ENCODE measurements at regions not wholly inside any gene's neighbourhood (a gene's known extent, or its start where the extent isn't known, plus 50 kb on each side); places are given as distances from the start of the nearest gene placed in this dataset.
"Not testable (repeated sequence)": the region's sequence is repeated elsewhere in the genome, so short reads cannot be mapped to it uniquely, and the experiment has no call there.

GRCh38 chr6:6492675-6493074 is 95.8 kb upstream of the LY86 start:
- TF ChIP-seq EZH2 (IDR thresholded peaks at IDR 0.05; ENCODE audit: insufficient read depth, poor library complexity, severe bottlenecking): no peak
- TF ChIP-seq EZH2phosphoT487 (IDR thresholded peaks at IDR 0.05; ENCODE audit: insufficient read depth, low read depth): no peak
- no peaks in the 10 kb centered on the region for H3K36me3 ChIP-seq (ENCODE audit: low read depth)
- H3F3A ChIP-seq (ENCODE audit: insufficient read depth): no peaks in the 10 kb centered on the region
- no peaks in the 10 kb centered on the region for H3K27me3 ChIP-seq (replicated peaks; ENCODE audit: insufficient read depth)
- H3K9me2 ChIP-seq (ENCODE audit: insufficient read depth): no peaks in the 10 kb centered on the region
- no peak overlapping the region for H3K4me3 ChIP-seq
- no peaks in the 10 kb centered on the region for H4K20me1 ChIP-seq (ENCODE audit: insufficient read depth)
- H3K9ac ChIP-seq: no peak overlapping the region
- no peaks in the 10 kb centered on the region for H3K4me1 ChIP-seq (ENCODE audit: insufficient read depth)
- H3K27ac ChIP-seq: no peak overlapping the region
- H2AFZ ChIP-seq: no peak overlapping the region
- no peak for DNase-seq
- no peak overlapping the region for H3K4me2 ChIP-seq (ENCODE audit: unreplicated experiment)
- in situ Hi-C loops (cut with MboI): no loop called here
- WGBS, 2 experiments (ENCODE audit: low coverage in 1 of 2, low lambda C conversion rate in 2 of 2, missing lambda C conversion rate in 2 of 2): 0 to 6% methylated on average over 5 of the region's 5 CpGs
- no peaks in the 10 kb centered on the region for H3K79me2 ChIP-seq (ENCODE audit: insufficient read depth)
- H3K9me3 ChIP-seq (ENCODE audit: low read depth): no peaks in the 10 kb centered on the region

- H3K27ac ChIP-seq; in situ Hi-C loops (cut with MboI); DNase-seq; H3K4me1 ChIP-seq (ENCODE audit: insufficient read depth); H3K79me2 ChIP-seq (ENCODE audit: insufficient read depth); H3K9ac ChIP-seq; H3F3A ChIP-seq (ENCODE audit: insufficient read depth); H2AFZ ChIP-seq; H4K20me1 ChIP-seq (ENCODE audit: insufficient read depth); H3K4me3 ChIP-seq; H3K9me3 ChIP-seq (ENCODE audit: low read depth); H3K36me3 ChIP-seq (ENCODE audit: low read depth); H3K27me3 ChIP-seq (replicated peaks; ENCODE audit: insufficient read depth); H3K4me2 ChIP-seq (ENCODE audit: unreplicated experiment); H3K9me2 ChIP-seq (ENCODE audit: insufficient read depth): not testable (repeated sequence)
- 69 to 72% methylated on average over 7 of the region's 7 CpGs for WGBS, 2 experiments (ENCODE audit: low coverage in 1 of 2, low lambda C conversion rate in 2 of 2, missing lambda C conversion rate in 2 of 2)
Measured at GRCh38 chr6:6494139-6494538, 94.4 kb upstream of the LY86 start.

DNA sequence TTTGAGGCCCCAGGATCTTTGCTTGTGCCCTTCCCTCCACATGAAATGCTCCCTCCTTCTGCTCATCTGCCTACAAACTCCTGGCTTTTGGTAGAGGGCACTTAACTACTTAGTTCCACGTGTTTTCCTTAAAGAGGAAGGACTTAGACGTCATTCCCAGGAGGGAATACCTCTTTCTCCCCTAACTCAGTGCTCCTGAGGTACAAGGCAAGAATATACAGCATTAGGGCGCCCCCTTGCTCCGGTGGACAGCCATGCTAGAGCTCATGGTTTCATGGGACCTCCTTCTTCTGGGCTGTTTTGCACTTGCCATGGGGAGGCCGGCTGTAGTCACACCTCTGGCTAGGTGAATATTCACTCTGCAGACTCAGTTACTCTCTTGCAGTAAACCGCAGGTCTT is 93.8 kb upstream of the LY86 start:
- Histone ChIP-seq H3K27me3 (replicated peaks; ENCODE audit: insufficient read depth) (no peaks in the 10 kb centered on the region), H2AFZ (no peak overlapping the region), H3K4me3 (no peak overlapping the region), H3K9me2 (ENCODE audit: insufficient read depth) (no peaks in the 10 kb centered on the region), H3F3A (ENCODE audit: insufficient read depth) (no peaks in the 10 kb centered on the region), H3K9me3 (ENCODE audit: low read depth) (no peaks in the 10 kb centered on the region), H3K4me2 (ENCODE audit: unreplicated experiment) (no peak overlapping the region), H3K9ac (no peak overlapping the region), H3K4me1 (ENCODE audit: insufficient read depth) (no peaks in the 10 kb centered on the region), H3K79me2 (ENCODE audit: insufficient read depth) (no peaks in the 10 kb centered on the region), H3K36me3 (ENCODE audit: low read depth) (no peaks in the 10 kb centered on the region), H3K27ac (no peak overlapping the region), H4K20me1 (ENCODE audit: insufficient read depth) (no peaks in the 10 kb centered on the region)
- in situ Hi-C loops (cut with MboI): no loop called here
- 45 to 47% methylated on average over 6 of the region's 6 CpGs for WGBS, 2 experiments (ENCODE audit: low coverage in 1 of 2, low lambda C conversion rate in 2 of 2, missing lambda C conversion rate in 2 of 2)
- DNase-seq: peak; percentile 16
- no peak for TF ChIP-seq EZH2phosphoT487 (IDR thresholded peaks at IDR 0.05; ENCODE audit: insufficient read depth, low read depth)
- no peak for TF ChIP-seq EZH2 (IDR thresholded peaks at IDR 0.05; ENCODE audit: insufficient read depth, poor library complexity, severe bottlenecking)

DNA sequence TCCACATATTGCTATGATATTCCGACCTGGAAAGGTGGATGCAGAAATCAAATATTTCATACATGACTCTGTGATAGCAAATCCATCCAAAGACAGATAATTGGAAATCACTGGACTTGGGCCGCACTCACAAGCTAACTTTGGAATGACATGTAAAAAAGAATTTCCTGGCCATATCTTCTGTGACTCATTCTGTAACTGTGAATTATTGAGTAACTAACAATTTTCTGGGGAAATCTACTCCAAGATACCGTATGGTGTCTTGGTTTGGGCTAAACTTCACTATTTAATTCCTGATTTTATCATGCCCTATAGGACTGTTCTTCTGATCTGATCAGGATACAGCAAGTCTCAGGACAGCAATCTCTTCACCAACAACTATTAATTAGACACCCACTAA is 92.7 kb upstream of the LY86 start:
- DNase-seq: peak; percentile 18

DNA sequence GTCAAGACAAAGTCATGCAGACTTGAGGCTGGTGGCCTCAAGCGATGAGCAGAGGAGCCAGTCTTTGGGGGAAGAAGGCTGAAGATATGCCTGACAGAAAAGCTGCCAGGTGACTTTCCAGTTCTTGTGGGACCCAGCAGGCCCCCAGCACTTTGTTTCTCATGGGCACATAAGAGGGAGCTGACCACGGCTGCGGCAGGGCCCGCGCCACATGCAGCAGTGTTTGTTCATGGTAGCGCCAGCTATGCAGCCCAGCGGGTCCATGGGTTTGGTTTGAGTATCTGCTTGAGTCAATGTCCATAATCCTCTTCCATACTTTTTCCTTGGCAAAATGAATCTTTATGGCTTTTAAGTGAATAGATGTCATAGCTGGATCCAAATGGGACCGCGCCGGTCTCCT is 91.0 kb upstream of the LY86 start:
- Histone ChIP-seq H4K20me1 (ENCODE audit: insufficient read depth) (no peaks in the 10 kb centered on the region), H3K79me2 (ENCODE audit: insufficient read depth) (no peaks in the 10 kb centered on the region), H3K9ac (no peak overlapping the region), H3K4me2 (ENCODE audit: unreplicated experiment) (no peak overlapping the region), H3F3A (ENCODE audit: insufficient read depth) (no peaks in the 10 kb centered on the region), H3K9me2 (ENCODE audit: insufficient read depth) (no peaks in the 10 kb centered on the region), H3K9me3 (ENCODE audit: low read depth) (no peaks in the 10 kb centered on the region), H2AFZ (no peak overlapping the region), H3K4me3 (no peak overlapping the region), H3K27ac (no peak overlapping the region), H3K36me3 (ENCODE audit: low read depth) (no peaks in the 10 kb centered on the region), H3K27me3 (replicated peaks; ENCODE audit: insufficient read depth) (no peaks in the 10 kb centered on the region), H3K4me1 (ENCODE audit: insufficient read depth) (no peaks in the 10 kb centered on the region)
- no peak for DNase-seq
- in situ Hi-C loops (cut with MboI): no loop called here
- WGBS, 2 experiments (ENCODE audit: low coverage in 1 of 2, low lambda C conversion rate in 2 of 2, missing lambda C conversion rate in 2 of 2): 86 to 87% methylated on average over 10 of the region's 10 CpGs
- TF ChIP-seq EZH2 (IDR thresholded peaks at IDR 0.05; ENCODE audit: insufficient read depth, poor library complexity, severe bottlenecking): no peak
- TF ChIP-seq EZH2phosphoT487 (IDR thresholded peaks at IDR 0.05; ENCODE audit: insufficient read depth, low read depth): no peak

More for the DNA sequence above, 92.7 kb upstream of the LY86 start:
- H3K27me3 ChIP-seq (replicated peaks; ENCODE audit: insufficient read depth): no peaks in the 10 kb centered on the region
- no peak overlapping the region for H2AFZ ChIP-seq
- no peaks in the 10 kb centered on the region for H3F3A ChIP-seq (ENCODE audit: insufficient read depth)
- H3K9ac ChIP-seq: no peak overlapping the region
- H3K27ac ChIP-seq: no peak overlapping the region
- no peaks in the 10 kb centered on the region for H4K20me1 ChIP-seq (ENCODE audit: insufficient read depth)
- H3K4me2 ChIP-seq (ENCODE audit: unreplicated experiment): no peak overlapping the region
- 21 to 26% methylated on average over 3 of the region's 3 CpGs for WGBS, 2 experiments (ENCODE audit: low coverage in 1 of 2, low lambda C conversion rate in 2 of 2, missing lambda C conversion rate in 2 of 2)
- H3K79me2 ChIP-seq (ENCODE audit: insufficient read depth): no peaks in the 10 kb centered on the region
- in situ Hi-C loops (cut with MboI): no loop called here
- no peaks in the 10 kb centered on the region for H3K9me3 ChIP-seq (ENCODE audit: low read depth)
- no peaks in the 10 kb centered on the region for H3K36me3 ChIP-seq (ENCODE audit: low read depth)
- no peak for TF ChIP-seq EZH2 (IDR thresholded peaks at IDR 0.05; ENCODE audit: insufficient read depth, poor library complexity, severe bottlenecking)
- no peak for TF ChIP-seq EZH2phosphoT487 (IDR thresholded peaks at IDR 0.05; ENCODE audit: insufficient read depth, low read depth)
- no peaks in the 10 kb centered on the region for H3K9me2 ChIP-seq (ENCODE audit: insufficient read depth)
- no peak overlapping the region for H3K4me3 ChIP-seq
- no peaks in the 10 kb centered on the region for H3K4me1 ChIP-seq (ENCODE audit: insufficient read depth)
